Epithelial cell of proximal tubule (primary cell): ENCODE measurements at regions not wholly inside any gene's neighbourhood (a gene's known extent, or its start where the extent isn't known, plus 50 kb on each side); places are given as distances from the start of the nearest gene placed in this dataset.

ENCODE experiments used
- DNase-seq: peaks from one replicate; pipeline ENCODE4 v3.0.0-alpha.2; 2011; ENCODE audit warnings: low read depth
- H3K4me3 ChIP-seq: 2 replicates; pipeline ENCODE4 v1.5.1; 2011; ENCODE audit warnings: low read depth, mild to moderate bottlenecking, low read length
- CTCF ChIP-seq: conservative IDR thresholded peaks from 2 replicates; pipeline ENCODE4 v1.5.1; 2012; ENCODE audit warnings: low read depth, mild to moderate bottlenecking, low read length

- no peak for TF ChIP-seq CTCF
- no peak overlapping the region for H3K4me3 ChIP-seq
- DNase-seq, result no peak
Observed at GRCh38 chr6:87772597-87773530, 70.8 kb upstream of the AKIRIN2 start.

- TF ChIP-seq CTCF, result no peak
- H3K4me3 ChIP-seq, result no peak overlapping the region
- DNase-seq, result no peak
Observed at GRCh38 chr6:87767478-87767877, 65.4 kb upstream of the AKIRIN2 start.

GRCh38 chr6:87766211-87766610 is 64.2 kb upstream of the AKIRIN2 start:
- TF ChIP-seq CTCF, result no peak
- H3K4me3 ChIP-seq, result no peak overlapping the region

GRCh38 chr6:87763901-87764300 is 61.9 kb upstream of the AKIRIN2 start:
- no peak overlapping the region for H3K4me3 ChIP-seq
- no peak for TF ChIP-seq CTCF
- no peak for DNase-seq

More at GRCh38 chr6:87766211-87766610, 64.2 kb upstream of the AKIRIN2 start:
- DNase-seq, result no peak

- H3K4me3 ChIP-seq, result no peak overlapping the region
- TF ChIP-seq CTCF, result no peak
- no peak for DNase-seq
Observed at GRCh38 chr6:87763276-87763675, 61.2 kb upstream of the AKIRIN2 start.

GRCh38 chr6:87762116-87762515 is 60.1 kb upstream of the AKIRIN2 start:
- TF ChIP-seq CTCF, result no peak
- no peak for DNase-seq

GRCh38 chr6:87757792-87758191 is 55.8 kb upstream of the AKIRIN2 start:
- no peak overlapping the region for H3K4me3 ChIP-seq
- no peak for DNase-seq
- no peak for TF ChIP-seq CTCF

More at GRCh38 chr6:87762116-87762515, 60.1 kb upstream of the AKIRIN2 start:
- H3K4me3 ChIP-seq, result no peak overlapping the region
